NCI-H1105 (cell line): ENCODE measurements at regions not wholly inside any gene's neighbourhood (a gene's known extent, or its start where the extent isn't known, plus 50 kb on each side); places are given as distances from the start of the nearest gene placed in this dataset.
A peak's percentile ranks its signal among the peaks of the same experiment; 100 is the strongest.
"Not testable (repeated sequence)": the region's sequence is repeated elsewhere in the genome, so short reads cannot be mapped to it uniquely, and the experiment has no call there.

Experiments
- DNase-seq: peaks from one replicate; lab custom pipeline; 2025; lab: John Stamatoyannopoulos, UW

GRCh38 chr7:69198250-69198649, 400.0 kb upstream of the AUTS2 start:
- no peak for DNase-seq

- DNase-seq, result no peak
Observed at GRCh38 chr7:69199041-69199440, 399.2 kb upstream of the AUTS2 start.

GRCh38 chr7:69199661-69200060, 398.6 kb upstream of the AUTS2 start:
- DNase-seq, result no peak

- DNase-seq, result no peak
Observed at GRCh38 chr7:69203871-69204270, 394.4 kb upstream of the AUTS2 start.

- no peak for DNase-seq
Observed at GRCh38 chr7:69204943-69205342, 393.3 kb upstream of the AUTS2 start.

GRCh38 chr7:69205581-69205980, 392.7 kb upstream of the AUTS2 start:
- no peak for DNase-seq

- no peak for DNase-seq
Observed at GRCh38 chr7:69208276-69208675, 390.0 kb upstream of the AUTS2 start.

- no peak for DNase-seq
Observed at GRCh38 chr7:69208848-69209247, 389.4 kb upstream of the AUTS2 start.

GRCh38 chr7:69211336-69211735, 386.9 kb upstream of the AUTS2 start:
- no peak for DNase-seq

GRCh38 chr7:69211739-69212138, 386.5 kb upstream of the AUTS2 start:
- no peak for DNase-seq

- DNase-seq, result no peak
Observed at GRCh38 chr7:69213878-69214277, 384.4 kb upstream of the AUTS2 start.

GRCh38 chr7:69215516-69215915, 382.8 kb upstream of the AUTS2 start:
- DNase-seq, result not testable (repeated sequence)

GRCh38 chr7:69217516-69218350, 380.5 kb upstream of the AUTS2 start:
- DNase-seq, result no peak

GRCh38 chr7:69218576-69218975, 379.7 kb upstream of the AUTS2 start:
- DNase-seq, result no peak

GRCh38 chr7:69219381-69219780, 378.9 kb upstream of the AUTS2 start:
- DNase-seq, result no peak

- no peak for DNase-seq
Observed at GRCh38 chr7:69225259-69225943, 372.9 kb upstream of the AUTS2 start.

- DNase-seq, result no peak
Observed at GRCh38 chr7:69228212-69228811, 370.0 kb upstream of the AUTS2 start.

- DNase-seq, result peak; percentile 98
Observed at GRCh38 chr7:69232445-69233376, 365.6 kb upstream of the AUTS2 start.

GRCh38 chr7:69237541-69237940, 360.7 kb upstream of the AUTS2 start:
- DNase-seq, result no peak

- no peak for DNase-seq
Observed at GRCh38 chr7:69243016-69243415, 355.3 kb upstream of the AUTS2 start.

GRCh38 chr7:69244701-69245100, 353.6 kb upstream of the AUTS2 start:
- no peak for DNase-seq

GRCh38 chr7:69245646-69246045, 352.6 kb upstream of the AUTS2 start:
- DNase-seq, result no peak
